Astrocyte (in vitro differentiated cells and primary cell): ENCODE measurements at regions not wholly inside any gene's neighbourhood (a gene's known extent, or its start where the extent isn't known, plus 50 kb on each side); places are given as distances from the start of the nearest gene placed in this dataset.

Source experiments
- DNase-seq: peaks from one replicate; pipeline ENCODE4 v3.0.0-alpha.2; 2010; ENCODE audit warnings: low read depth
- FAIRE-seq: peaks from 2 replicates; lab custom pipeline; 2011; peaks lifted over from hg19 to GRCh38; lab: Jason Lieb, UNC
- H2AFZ ChIP-seq: 2 replicates; pipeline ENCODE4 v1.6.0; 2012; ENCODE audit warnings: low read depth, low read length, inconsistent platforms
- H3K27ac ChIP-seq: 2 replicates; pipeline ENCODE4 v1.5.1; 2011; ENCODE audit warnings: low read depth, low read length, inconsistent platforms
- H3K27me3 ChIP-seq: 2 replicates; pipeline ENCODE4 v1.6.0; 2011; ENCODE audit warnings: low read length, inconsistent platforms; ENCODE audit not compliant: insufficient read depth
- H3K36me3 ChIP-seq: 2 replicates; pipeline ENCODE4 v1.5.1; 2011; ENCODE audit warnings: low read length, inconsistent platforms; ENCODE audit not compliant: insufficient read depth
- H3K4me1 ChIP-seq: 2 replicates; pipeline ENCODE4 v1.5.1; 2011; ENCODE audit warnings: low read length, inconsistent platforms; ENCODE audit not compliant: insufficient read depth
- H3K4me2 ChIP-seq: 2 replicates; pipeline ENCODE4 v1.6.0; 2012; ENCODE audit warnings: low read length, inconsistent platforms
- H3K4me3 ChIP-seq: 2 replicates; pipeline ENCODE4 v1.5.1; 2011; ENCODE audit warnings: low read depth, mild to moderate bottlenecking, low read length, inconsistent platforms; ENCODE audit not compliant: insufficient read depth
- H3K79me2 ChIP-seq: 2 replicates; pipeline ENCODE4 v1.6.0; 2012; ENCODE audit warnings: mild to moderate bottlenecking, low read length, inconsistent platforms; ENCODE audit not compliant: insufficient read depth
- H3K9ac ChIP-seq: 2 replicates; pipeline ENCODE4 v1.6.0; 2012; ENCODE audit warnings: mild to moderate bottlenecking, low read length, inconsistent platforms
- H3K9me3 ChIP-seq: 2 replicates; pipeline ENCODE4 v1.5.1; 2012; ENCODE audit warnings: low read depth, mild to moderate bottlenecking, low read length, inconsistent platforms; ENCODE audit not compliant: insufficient read depth
- H4K20me1 ChIP-seq: 2 replicates; pipeline ENCODE4 v1.6.0; 2012; ENCODE audit warnings: low read length, inconsistent platforms; ENCODE audit not compliant: insufficient read depth
- H3K27ac Mint-ChIP-seq: one replicate; pipeline ENCODE4 v1.8.0; 2021; ENCODE audit warnings: mild to moderate bottlenecking, mixed read lengths; ENCODE audit not compliant: unreplicated experiment
- H3K27me3 Mint-ChIP-seq: one replicate; pipeline ENCODE4 v1.8.0; 2021; ENCODE audit warnings: low read depth, mixed read lengths; ENCODE audit not compliant: unreplicated experiment
- H3K36me3 Mint-ChIP-seq: one replicate; pipeline ENCODE4 v1.8.0; 2021; ENCODE audit warnings: low read depth, mixed read lengths; ENCODE audit not compliant: unreplicated experiment
- H3K4me1 Mint-ChIP-seq: one replicate; pipeline ENCODE4 v1.8.0; 2021; ENCODE audit warnings: low read depth, mixed read lengths; ENCODE audit not compliant: unreplicated experiment
- H3K4me3 Mint-ChIP-seq: one replicate; pipeline ENCODE4 v1.8.0; 2021; ENCODE audit warnings: mild to moderate bottlenecking, moderate library complexity, mixed read lengths; ENCODE audit not compliant: unreplicated experiment
- H3K9me3 Mint-ChIP-seq: one replicate; pipeline ENCODE4 v1.8.0; 2021; ENCODE audit warnings: mild to moderate bottlenecking, mixed read lengths; ENCODE audit not compliant: unreplicated experiment
- EZH2 ChIP-seq: IDR thresholded peaks from 2 replicates; pipeline ENCODE4 v1.6.1; 2012; ENCODE audit warnings: mild to moderate bottlenecking, low read length, inconsistent platforms; ENCODE audit not compliant: insufficient read depth
- TF ChIP-seq, protein P1 (sequence below): IDR thresholded peaks from 2 replicates; pipeline ENCODE4 v1.5.1; 2011; ENCODE audit warnings: low read depth, mild to moderate bottlenecking, inconsistent platforms, low read length, moderate library complexity; ENCODE audit not compliant: insufficient read depth

DNA sequence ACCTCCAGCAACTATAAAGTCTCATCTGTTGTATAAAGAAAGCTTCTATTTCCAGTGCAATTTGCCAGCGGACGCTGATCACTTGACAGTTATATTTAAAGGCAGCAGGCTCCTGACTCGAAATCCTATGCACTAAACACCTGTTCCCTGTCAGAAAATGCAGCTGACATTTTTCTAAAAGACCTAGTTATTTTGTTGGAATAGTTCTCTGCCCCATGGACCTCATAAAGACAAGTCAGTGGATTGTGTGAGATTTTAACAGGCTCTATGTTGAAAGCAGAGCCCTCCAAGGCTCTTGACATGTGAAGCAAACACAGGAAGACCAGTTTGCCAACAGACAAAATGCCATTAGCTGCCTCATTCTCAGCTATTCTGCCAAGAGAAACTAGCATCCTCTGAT is 304.7 kb upstream of the KLF12 start:
- DNase-seq (no peak), FAIRE-seq (no peak)
- no peak overlapping the region for H3K27ac Mint-ChIP-seq
- H3K79me2 ChIP-seq, result no peaks in the 10 kb centered on the region
- H3K27me3 Mint-ChIP-seq, result no peaks in the 10 kb centered on the region
- no peak overlapping the region for H3K27ac ChIP-seq
- H3K27me3 ChIP-seq, result no peaks in the 10 kb centered on the region
- no peaks in the 10 kb centered on the region for H3K36me3 ChIP-seq
- no peak overlapping the region for H3K4me2 ChIP-seq
- H3K4me1 ChIP-seq, result peaks cover 8% of the 10 kb centered on the region
- H2AFZ ChIP-seq, result no peak overlapping the region
- H3K4me3 ChIP-seq, result no peak overlapping the region
- no peak overlapping the region for H3K9ac ChIP-seq
- H3K4me3 Mint-ChIP-seq, result no peak overlapping the region
- H4K20me1 ChIP-seq, result no peaks in the 10 kb centered on the region
- H3K9me3 ChIP-seq, result no peaks in the 10 kb centered on the region
- H3K9me3 Mint-ChIP-seq, result peaks cover 5% of the 10 kb centered on the region
- peaks cover 10% of the 10 kb centered on the region for H3K4me1 Mint-ChIP-seq
- H3K36me3 Mint-ChIP-seq, result no peaks in the 10 kb centered on the region
- TF ChIP-seq, protein P1, sequence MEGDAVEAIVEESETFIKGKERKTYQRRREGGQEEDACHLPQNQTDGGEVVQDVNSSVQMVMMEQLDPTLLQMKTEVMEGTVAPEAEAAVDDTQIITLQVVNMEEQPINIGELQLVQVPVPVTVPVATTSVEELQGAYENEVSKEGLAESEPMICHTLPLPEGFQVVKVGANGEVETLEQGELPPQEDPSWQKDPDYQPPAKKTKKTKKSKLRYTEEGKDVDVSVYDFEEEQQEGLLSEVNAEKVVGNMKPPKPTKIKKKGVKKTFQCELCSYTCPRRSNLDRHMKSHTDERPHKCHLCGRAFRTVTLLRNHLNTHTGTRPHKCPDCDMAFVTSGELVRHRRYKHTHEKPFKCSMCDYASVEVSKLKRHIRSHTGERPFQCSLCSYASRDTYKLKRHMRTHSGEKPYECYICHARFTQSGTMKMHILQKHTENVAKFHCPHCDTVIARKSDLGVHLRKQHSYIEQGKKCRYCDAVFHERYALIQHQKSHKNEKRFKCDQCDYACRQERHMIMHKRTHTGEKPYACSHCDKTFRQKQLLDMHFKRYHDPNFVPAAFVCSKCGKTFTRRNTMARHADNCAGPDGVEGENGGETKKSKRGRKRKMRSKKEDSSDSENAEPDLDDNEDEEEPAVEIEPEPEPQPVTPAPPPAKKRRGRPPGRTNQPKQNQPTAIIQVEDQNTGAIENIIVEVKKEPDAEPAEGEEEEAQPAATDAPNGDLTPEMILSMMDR, result no peak
- TF ChIP-seq EZH2, result no peak

DNA sequence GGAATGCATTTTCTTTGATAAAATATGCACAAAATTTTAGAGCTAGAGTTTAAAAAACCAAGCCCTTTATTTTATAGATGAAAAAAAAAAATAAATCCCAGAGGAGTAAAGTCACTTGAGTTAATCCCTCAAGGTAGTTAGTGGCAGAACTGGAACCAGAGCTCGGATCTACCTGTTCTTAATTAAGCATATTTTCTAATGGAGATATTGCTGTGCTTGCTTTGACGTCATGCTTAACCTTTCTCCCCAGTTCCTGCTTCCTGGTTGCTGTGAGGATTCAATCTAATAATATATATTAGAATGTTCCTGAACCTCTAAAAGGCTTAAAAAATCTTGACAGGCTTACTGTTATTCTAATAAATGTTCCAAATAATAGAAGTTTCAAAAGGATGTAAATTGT is 300.6 kb upstream of the KLF12 start:
- H3K9ac ChIP-seq, result no peak overlapping the region
- no peak overlapping the region for H3K27ac ChIP-seq
- H3K27me3 Mint-ChIP-seq, result no peaks in the 10 kb centered on the region
- no peaks in the 10 kb centered on the region for H3K27me3 ChIP-seq
- H3K9me3 Mint-ChIP-seq, result no peaks in the 10 kb centered on the region
- H3K36me3 ChIP-seq, result no peaks in the 10 kb centered on the region
- no peaks in the 10 kb centered on the region for H3K79me2 ChIP-seq
- DNase-seq (no peak), FAIRE-seq (no peak)
- no peak overlapping the region for H2AFZ ChIP-seq
- no peaks in the 10 kb centered on the region for H4K20me1 ChIP-seq
- H3K36me3 Mint-ChIP-seq, result no peaks in the 10 kb centered on the region
- H3K27ac Mint-ChIP-seq, result no peak overlapping the region
- H3K9me3 ChIP-seq, result no peaks in the 10 kb centered on the region
- no peak overlapping the region for H3K4me3 Mint-ChIP-seq
- H3K4me3 ChIP-seq, result no peak overlapping the region
- H3K4me2 ChIP-seq, result no peak overlapping the region
- no peak for TF ChIP-seq EZH2
- TF ChIP-seq, protein P1, result no peak
- no peaks in the 10 kb centered on the region for H3K4me1 ChIP-seq
- no peaks in the 10 kb centered on the region for H3K4me1 Mint-ChIP-seq

DNA sequence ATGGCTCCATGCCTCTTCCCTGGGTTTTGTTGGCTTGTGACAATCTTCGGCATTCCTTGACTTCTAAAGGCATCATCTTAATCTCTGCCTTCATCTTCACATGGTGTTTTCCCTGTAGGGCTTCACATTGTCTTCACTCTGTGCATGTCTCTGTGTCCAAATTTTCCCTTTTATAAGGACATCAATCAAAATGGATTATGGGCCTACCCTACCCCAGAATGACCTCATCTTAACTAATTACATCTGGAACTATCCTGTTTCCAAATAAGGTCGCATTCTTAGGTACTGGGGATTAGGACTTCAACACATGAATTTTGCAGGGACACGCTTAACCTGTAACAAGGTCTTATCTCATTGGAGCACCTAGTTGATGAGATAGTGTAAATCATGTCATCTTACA is 290.3 kb upstream of the KLF12 start:
- no peak for DNase-seq
- H3K4me1 Mint-ChIP-seq, result peaks cover 24% of the 10 kb centered on the region
- Histone ChIP-seq H3K4me1 (no peaks in the 10 kb centered on the region), H3K27ac (no peak overlapping the region), H3K36me3 (no peaks in the 10 kb centered on the region), H2AFZ (no peak overlapping the region), H4K20me1 (no peaks in the 10 kb centered on the region), H3K9ac (no peak overlapping the region), H3K79me2 (no peaks in the 10 kb centered on the region), H3K9me3 (no peaks in the 10 kb centered on the region), H3K4me3 (no peak overlapping the region), H3K27me3 (no peaks in the 10 kb centered on the region), H3K4me2 (no peak overlapping the region)
- no peak for FAIRE-seq
- H3K36me3 Mint-ChIP-seq, result no peaks in the 10 kb centered on the region
- no peaks in the 10 kb centered on the region for H3K9me3 Mint-ChIP-seq
- no peaks in the 10 kb centered on the region for H3K27me3 Mint-ChIP-seq
- no peak for TF ChIP-seq EZH2
- no peak overlapping the region for H3K27ac Mint-ChIP-seq
- no peak overlapping the region for H3K4me3 Mint-ChIP-seq
